Astrocyte (in vitro differentiated cells and primary cell): ENCODE measurements at regions not wholly inside any gene's neighbourhood (a gene's known extent, or its start where the extent isn't known, plus 50 kb on each side); places are given as distances from the start of the nearest gene placed in this dataset.

Experiments used
- DNase-seq: peaks from one replicate; pipeline ENCODE4 v3.0.0-alpha.2; 2010; ENCODE audit warnings: low read depth
- FAIRE-seq: peaks from 2 replicates; lab custom pipeline; 2011; peaks lifted over from hg19 to GRCh38; lab: Jason Lieb, UNC
- H2AFZ ChIP-seq: 2 replicates; pipeline ENCODE4 v1.6.0; 2012; ENCODE audit warnings: low read depth, low read length, inconsistent platforms
- H3K27ac ChIP-seq: 2 replicates; pipeline ENCODE4 v1.5.1; 2011; ENCODE audit warnings: low read depth, low read length, inconsistent platforms
- H3K27me3 ChIP-seq: 2 replicates; pipeline ENCODE4 v1.6.0; 2011; ENCODE audit warnings: low read length, inconsistent platforms; ENCODE audit not compliant: insufficient read depth
- H3K36me3 ChIP-seq: 2 replicates; pipeline ENCODE4 v1.5.1; 2011; ENCODE audit warnings: low read length, inconsistent platforms; ENCODE audit not compliant: insufficient read depth
- H3K4me1 ChIP-seq: 2 replicates; pipeline ENCODE4 v1.5.1; 2011; ENCODE audit warnings: low read length, inconsistent platforms; ENCODE audit not compliant: insufficient read depth
- H3K4me2 ChIP-seq: 2 replicates; pipeline ENCODE4 v1.6.0; 2012; ENCODE audit warnings: low read length, inconsistent platforms
- H3K4me3 ChIP-seq: 2 replicates; pipeline ENCODE4 v1.5.1; 2011; ENCODE audit warnings: low read depth, mild to moderate bottlenecking, low read length, inconsistent platforms; ENCODE audit not compliant: insufficient read depth
- H3K79me2 ChIP-seq: 2 replicates; pipeline ENCODE4 v1.6.0; 2012; ENCODE audit warnings: mild to moderate bottlenecking, low read length, inconsistent platforms; ENCODE audit not compliant: insufficient read depth
- H3K9ac ChIP-seq: 2 replicates; pipeline ENCODE4 v1.6.0; 2012; ENCODE audit warnings: mild to moderate bottlenecking, low read length, inconsistent platforms
- H3K9me3 ChIP-seq: 2 replicates; pipeline ENCODE4 v1.5.1; 2012; ENCODE audit warnings: low read depth, mild to moderate bottlenecking, low read length, inconsistent platforms; ENCODE audit not compliant: insufficient read depth
- H4K20me1 ChIP-seq: 2 replicates; pipeline ENCODE4 v1.6.0; 2012; ENCODE audit warnings: low read length, inconsistent platforms; ENCODE audit not compliant: insufficient read depth
- H3K27ac Mint-ChIP-seq: one replicate; pipeline ENCODE4 v1.8.0; 2021; ENCODE audit warnings: mild to moderate bottlenecking, mixed read lengths; ENCODE audit not compliant: unreplicated experiment
- H3K27me3 Mint-ChIP-seq: one replicate; pipeline ENCODE4 v1.8.0; 2021; ENCODE audit warnings: low read depth, mixed read lengths; ENCODE audit not compliant: unreplicated experiment
- H3K36me3 Mint-ChIP-seq: one replicate; pipeline ENCODE4 v1.8.0; 2021; ENCODE audit warnings: low read depth, mixed read lengths; ENCODE audit not compliant: unreplicated experiment
- H3K4me1 Mint-ChIP-seq: one replicate; pipeline ENCODE4 v1.8.0; 2021; ENCODE audit warnings: low read depth, mixed read lengths; ENCODE audit not compliant: unreplicated experiment
- H3K4me3 Mint-ChIP-seq: one replicate; pipeline ENCODE4 v1.8.0; 2021; ENCODE audit warnings: mild to moderate bottlenecking, moderate library complexity, mixed read lengths; ENCODE audit not compliant: unreplicated experiment
- H3K9me3 Mint-ChIP-seq: one replicate; pipeline ENCODE4 v1.8.0; 2021; ENCODE audit warnings: mild to moderate bottlenecking, mixed read lengths; ENCODE audit not compliant: unreplicated experiment
- CTCF ChIP-seq: IDR thresholded peaks from 2 replicates; pipeline ENCODE4 v1.5.1; 2011; ENCODE audit warnings: low read depth, mild to moderate bottlenecking, inconsistent platforms, low read length, moderate library complexity; ENCODE audit not compliant: insufficient read depth
- EZH2 ChIP-seq: IDR thresholded peaks from 2 replicates; pipeline ENCODE4 v1.6.1; 2012; ENCODE audit warnings: mild to moderate bottlenecking, low read length, inconsistent platforms; ENCODE audit not compliant: insufficient read depth

- H4K20me1 ChIP-seq = no peaks in the 10 kb centered on the region
- Mint-ChIP-seq H3K36me3 (no peaks in the 10 kb centered on the region), H3K27ac (no peak overlapping the region), H3K27me3 (no peaks in the 10 kb centered on the region), H3K9me3 (no peaks in the 10 kb centered on the region), H3K4me1 (no peaks in the 10 kb centered on the region), H3K4me3 (no peak overlapping the region)
- DNase-seq = no peak
- no peaks in the 10 kb centered on the region for H3K27me3 ChIP-seq
- no peak overlapping the region for H3K27ac ChIP-seq
- no peak overlapping the region for H3K4me3 ChIP-seq
- no peaks in the 10 kb centered on the region for H3K36me3 ChIP-seq
- H3K9me3 ChIP-seq = no peaks in the 10 kb centered on the region
- H3K4me2 ChIP-seq = no peak overlapping the region
- H2AFZ ChIP-seq = no peak overlapping the region
- H3K4me1 ChIP-seq = no peaks in the 10 kb centered on the region
- no peak overlapping the region for H3K9ac ChIP-seq
- no peak for TF ChIP-seq EZH2
- no peak for TF ChIP-seq CTCF
- FAIRE-seq = peak; percentile 23
- H3K79me2 ChIP-seq = no peaks in the 10 kb centered on the region
Observed at GRCh38 chr3:74410276-74410941, 204.1 kb downstream of the CNTN3 start.

- no peak for FAIRE-seq
- H3K79me2 ChIP-seq = no peaks in the 10 kb centered on the region
- H3K4me3 Mint-ChIP-seq = no peak overlapping the region
- H3K4me1 ChIP-seq = no peaks in the 10 kb centered on the region
- H3K36me3 Mint-ChIP-seq = no peaks in the 10 kb centered on the region
- no peak for DNase-seq
- no peaks in the 10 kb centered on the region for H3K4me1 Mint-ChIP-seq
- no peaks in the 10 kb centered on the region for H4K20me1 ChIP-seq
- no peak overlapping the region for H3K4me2 ChIP-seq
- H3K9me3 Mint-ChIP-seq = no peaks in the 10 kb centered on the region
- no peaks in the 10 kb centered on the region for H3K27me3 Mint-ChIP-seq
- H3K4me3 ChIP-seq = no peak overlapping the region
- H3K27me3 ChIP-seq = no peaks in the 10 kb centered on the region
- H2AFZ ChIP-seq = no peak overlapping the region
- H3K9me3 ChIP-seq = no peaks in the 10 kb centered on the region
- no peak overlapping the region for H3K27ac ChIP-seq
- no peaks in the 10 kb centered on the region for H3K36me3 ChIP-seq
- H3K9ac ChIP-seq = no peak overlapping the region
- H3K27ac Mint-ChIP-seq = no peak overlapping the region
- TF ChIP-seq EZH2 = no peak
- TF ChIP-seq CTCF = no peak
Observed at GRCh38 chr3:74409066-74409465, 205.4 kb downstream of the CNTN3 start.

- no peak overlapping the region for H3K27ac Mint-ChIP-seq
- no peaks in the 10 kb centered on the region for H3K27me3 Mint-ChIP-seq
- H3K9me3 Mint-ChIP-seq = no peaks in the 10 kb centered on the region
- H3K36me3 ChIP-seq = no peaks in the 10 kb centered on the region
- H3K4me3 Mint-ChIP-seq = no peak overlapping the region
- no peaks in the 10 kb centered on the region for H4K20me1 ChIP-seq
- no peak overlapping the region for H3K4me3 ChIP-seq
- DNase-seq = no peak
- TF ChIP-seq CTCF (no peak), EZH2 (no peak)
- no peak overlapping the region for H2AFZ ChIP-seq
- no peaks in the 10 kb centered on the region for H3K27me3 ChIP-seq
- H3K36me3 Mint-ChIP-seq = no peaks in the 10 kb centered on the region
- no peak overlapping the region for H3K27ac ChIP-seq
- FAIRE-seq = peak; percentile 9
- no peak overlapping the region for H3K4me2 ChIP-seq
- H3K79me2 ChIP-seq = no peaks in the 10 kb centered on the region
- H3K9ac ChIP-seq = no peak overlapping the region
- no peaks in the 10 kb centered on the region for H3K4me1 ChIP-seq
- H3K9me3 ChIP-seq = no peaks in the 10 kb centered on the region
- H3K4me1 Mint-ChIP-seq = peaks cover 7% of the 10 kb centered on the region
Observed at GRCh38 chr3:74403307-74403706, 211.2 kb downstream of the CNTN3 start.
